Left lung (tissue), 4 donors: ENCODE measurements at regions not wholly inside any gene's neighbourhood (a gene's known extent, or its start where the extent isn't known, plus 50 kb on each side); places are given as distances from the start of the nearest gene placed in this dataset.

Source experiments
- ATAC-seq: fragments of 200-7000 bp; cut with Tn5 transposase; one replicate; pipeline ENCODE4 v1.9.1; 2020; ENCODE audit warnings: moderate library complexity
- DNase-seq, 4 donors: peaks; one replicate each; pipeline ENCODE4 v3.0.0-alpha.2; 2013 to 2020
- H3K27ac ChIP-seq, 2 donors: fragments of 200-600 bp; sonication (generic) in 1 of 2; one replicate each; pipeline versions ENCODE4 v1.5.0 to v1.8.0; 2020 to 2021
- H3K27me3 ChIP-seq, 2 donors: fragments of 200-600 bp; sonication (generic) in 1 of 2; one replicate each; pipeline versions ENCODE4 v1.5.0 to v1.8.0; 2020 to 2021
- H3K36me3 ChIP-seq, 2 donors: fragments of 200-600 bp; sonication (generic) in 1 of 2; one replicate each; pipeline versions ENCODE4 v1.5.0 to v1.8.0; 2020 to 2021
- H3K4me1 ChIP-seq, 2 donors: fragments of 200-600 bp; one replicate each; pipeline ENCODE4 v1.8.0; 2021
- H3K4me3 ChIP-seq, 2 donors: fragments of 200-600 bp; sonication (generic) in 1 of 2; one replicate each; pipeline versions ENCODE4 v1.5.0 to v1.8.0; 2020 to 2021; ENCODE audit warnings: mild to moderate bottlenecking in 1 of 2
- H3K9me3 ChIP-seq, 2 donors: fragments of 200-600 bp; sonication (generic) in 1 of 2; one replicate each; pipeline versions ENCODE4 v1.5.0 to v1.8.0; 2020 to 2021
- CTCF ChIP-seq, 2 donors: fragments of 200-600 bp; sonication (generic) in 1 of 2; IDR thresholded peaks; one replicate each; pipeline versions ENCODE4 v1.5.0 to v1.8.0; 2021; ENCODE audit warnings: antibody characterized with exemption in 2 of 2
- intact Hi-C, 2 donors: fragments of 100-400 bp; cut with DNase I; formaldehyde crosslinking; loops; one replicate each; pipeline versions ENCODE4 v1.11.2 to v1.14.2; 2022
- donor health status: DM: no; HTN: yes; CAD: no.
- donor health status: DM: no; HTN: no; CAD: no.

- Histone ChIP-seq H3K9me3 (no peaks in the 10 kb centered on the region), H3K4me3 (no peak overlapping the region), H3K27ac (no peak overlapping the region), H3K27me3 (no peaks in the 10 kb centered on the region), H3K4me1 (no peaks in the 10 kb centered on the region), H3K36me3 (no peaks in the 10 kb centered on the region)
- intact Hi-C loops = no loop called here
- DNase-seq (no peak), ATAC-seq (no peak)
- no peak for TF ChIP-seq CTCF (IDR thresholded peaks at IDR 0.05)
Observed at GRCh38 chr12:60399064-60399463, 803.2 kb downstream of the SLC16A7 start.

- no peak for DNase-seq
- no peak for TF ChIP-seq CTCF (IDR thresholded peaks at IDR 0.05)
- no peaks in the 10 kb centered on the region for H3K9me3 ChIP-seq
- no peaks in the 10 kb centered on the region for H3K36me3 ChIP-seq
- no peak overlapping the region for H3K27ac ChIP-seq
- H3K27me3 ChIP-seq = no peaks in the 10 kb centered on the region
- H3K4me3 ChIP-seq = no peak overlapping the region
- no peak for ATAC-seq
- H3K4me1 ChIP-seq = no peaks in the 10 kb centered on the region
- intact Hi-C loops = no loop called here
Observed at GRCh38 chr12:60402996-60403395, 807.2 kb downstream of the SLC16A7 start.

GRCh38 chr12:60415351-60415750, 819.5 kb downstream of the SLC16A7 start:
- peaks cover 0 to 31% of the 10 kb centered on the region in 2 donors for H3K9me3 ChIP-seq

GRCh38 chr12:60419986-60420385, 824.2 kb downstream of the SLC16A7 start:
- TF ChIP-seq CTCF (IDR thresholded peaks at IDR 0.05) = no peak
- H3K27ac ChIP-seq = no peak overlapping the region
- intact Hi-C loops = no loop called here

More at GRCh38 chr12:60415351-60415750, 819.5 kb downstream of the SLC16A7 start:
- no peak for ATAC-seq
- no peak for DNase-seq
- Histone ChIP-seq H3K36me3 (no peaks in the 10 kb centered on the region), H3K4me3 (no peak overlapping the region), H3K27ac (no peak overlapping the region), H3K27me3 (no peaks in the 10 kb centered on the region), H3K4me1 (no peaks in the 10 kb centered on the region)
- intact Hi-C loops = no loop called here
- no peak for TF ChIP-seq CTCF (IDR thresholded peaks at IDR 0.05)

GRCh38 chr12:60421741-60422140, 825.9 kb downstream of the SLC16A7 start:
- Histone ChIP-seq H3K27ac (no peak overlapping the region), H3K4me1 (no peaks in the 10 kb centered on the region), H3K36me3 (no peaks in the 10 kb centered on the region), H3K9me3 (peaks cover 0 to 16% of the 10 kb centered on the region in 2 donors), H3K4me3 (no peak overlapping the region), H3K27me3 (no peaks in the 10 kb centered on the region)
- DNase-seq (no peak), ATAC-seq (no peak)
- TF ChIP-seq CTCF (IDR thresholded peaks at IDR 0.05) = no peak
- intact Hi-C loops = no loop called here

More at GRCh38 chr12:60419986-60420385, 824.2 kb downstream of the SLC16A7 start:
- Histone ChIP-seq H3K27me3 (no peaks in the 10 kb centered on the region), H3K36me3 (no peaks in the 10 kb centered on the region), H3K4me3 (no peak overlapping the region), H3K4me1 (no peaks in the 10 kb centered on the region), H3K9me3 (peaks cover 0 to 32% of the 10 kb centered on the region in 2 donors)
- DNase-seq (no peak), ATAC-seq (no peak)
